PC-9 (cell line): ENCODE measurements at regions not wholly inside any gene's neighbourhood (a gene's known extent, or its start where the extent isn't known, plus 50 kb on each side); places are given as distances from the start of the nearest gene placed in this dataset.

Source experiments
- BruUV-seq: library from RNA; stranded (reverse); fragments of 400-500 nt; replicated peaks from 2 replicates; lab custom pipeline; 2021; lab: Mats Ljungman, UMichigan
- CTCF ChIA-PET: fragments of 300-600 bp; sonication (Branson Sonifier 250); formaldehyde crosslinking; loops from one replicate; lab custom pipeline; 2022; ENCODE audit warnings: antibody characterized with exemption; lab: Charles Lee
- POLR2A ChIA-PET: fragments of 300-600 bp; sonication (Branson Sonifier 250); formaldehyde crosslinking; loops from one replicate; lab custom pipeline; 2022; ENCODE audit warnings: antibody characterized with exemption; ENCODE audit not compliant: unreplicated experiment; lab: Charles Lee
- DNase-seq, 2 experiments: peaks; one replicate each; pipeline versions ENCODE4 v3.0.0 to v3.0.0-alpha.2; 2015 to 2022; ENCODE audit warnings: mixed read lengths in 1 of 2
- H2AFZ ChIP-seq: fragments of 200-600 bp; sonication (generic); 2 replicates; pipeline ENCODE4 v1.8.1; 2017; ENCODE audit warnings: antibody characterized with exemption
- H3F3A ChIP-seq: fragments of 200-600 bp; sonication (generic); 2 replicates; pipeline ENCODE4 v1.8.1; 2017; ENCODE audit warnings: antibody characterized with exemption, mild to moderate bottlenecking, low read depth; ENCODE audit not compliant: insufficient read depth
- H3K27ac ChIP-seq: fragments of 200-600 bp; sonication (generic); 2 replicates; pipeline ENCODE4 v1.6.1; 2016; ENCODE audit warnings: mixed run types
- H3K27me3 ChIP-seq: fragments of 200-600 bp; sonication (generic); 2 replicates; pipeline ENCODE4 v1.6.1; 2016; ENCODE audit warnings: low read depth, mixed run types; ENCODE audit not compliant: insufficient read depth
- H3K36me3 ChIP-seq: fragments of 200-600 bp; sonication (generic); 2 replicates; pipeline ENCODE4 v1.6.1; 2016; ENCODE audit warnings: low read depth, mixed run types
- H3K4me1 ChIP-seq: fragments of 200-600 bp; sonication (generic); replicated peaks from 2 replicates; pipeline ENCODE4 v1.6.1; 2016; ENCODE audit warnings: mixed run types; ENCODE audit not compliant: insufficient read depth
- H3K4me2 ChIP-seq: fragments of 200-600 bp; sonication (generic); 2 replicates; pipeline ENCODE4 v1.6.1; 2017; ENCODE audit warnings: mixed run types
- H3K4me3 ChIP-seq: fragments of 200-600 bp; sonication (generic); 2 replicates; pipeline ENCODE4 v1.6.1; 2016; ENCODE audit warnings: mixed run types
- H3K79me2 ChIP-seq: fragments of 200-600 bp; sonication (generic); 2 replicates; pipeline ENCODE4 v1.6.1; 2017; ENCODE audit warnings: low read depth, mixed run types
- H3K9me2 ChIP-seq: fragments of 200-600 bp; sonication (generic); 2 replicates; pipeline ENCODE4 v1.8.1; 2017; ENCODE audit warnings: mild to moderate bottlenecking; ENCODE audit not compliant: insufficient read depth
- H3K9me3 ChIP-seq: fragments of 200-600 bp; sonication (generic); 2 replicates; pipeline ENCODE4 v1.8.1; 2016; ENCODE audit warnings: low read depth; ENCODE audit not compliant: insufficient read depth
- H4K20me1 ChIP-seq: fragments of 200-600 bp; sonication (generic); 2 replicates; pipeline ENCODE4 v1.8.1; 2017; ENCODE audit not compliant: insufficient read depth
- EZH2 ChIP-seq: fragments of 200-600 bp; sonication (generic); IDR thresholded peaks from 2 replicates; pipeline ENCODE4 v1.8.0; 2017; ENCODE audit warnings: antibody characterized with exemption, low read depth
- intact Hi-C: fragments of 100-400 bp; cut with micrococcal nuclease; formaldehyde crosslinking; loops from one replicate; pipeline ENCODE4 v1.10.0; 2022; ENCODE audit not compliant: unreplicated experiment
- TF ChIP-seq, protein P1 (sequence below): fragments of 200-600 bp; sonication (generic); conservative IDR thresholded peaks from 2 replicates; pipeline ENCODE4 v1.6.1; 2017; ENCODE audit warnings: mixed run types, antibody characterized with exemption, mild to moderate bottlenecking, moderate library complexity

GRCh38 chr10:131698232-131698631, 202.6 kb upstream of the PPP2R2D start:
- no peak overlapping the region for H2AFZ ChIP-seq
- DNase-seq, result no peak
- H3K4me2 ChIP-seq, result no peak overlapping the region
- no peaks in the 10 kb centered on the region for H3K9me3 ChIP-seq
- no peak overlapping the region for H3K27ac ChIP-seq
- no peak overlapping the region for H3K4me3 ChIP-seq
- ChIA-PET POLR2A (no interaction called here), CTCF (no interaction called here)
- H3K36me3 ChIP-seq, result no peaks in the 10 kb centered on the region
- BruUV-seq, result no TSS peak
- H3K79me2 ChIP-seq, result no peaks in the 10 kb centered on the region
- H3F3A ChIP-seq, result no peaks in the 10 kb centered on the region
- intact Hi-C loops, result no loop called here
- peaks cover 71% of the 10 kb centered on the region for H3K27me3 ChIP-seq
- no peaks in the 10 kb centered on the region for H4K20me1 ChIP-seq
- no peaks in the 10 kb centered on the region for H3K9me2 ChIP-seq
- H3K4me1 ChIP-seq, result no peaks in the 10 kb centered on the region
- TF ChIP-seq EZH2, result no peak
- TF ChIP-seq, protein P1, sequence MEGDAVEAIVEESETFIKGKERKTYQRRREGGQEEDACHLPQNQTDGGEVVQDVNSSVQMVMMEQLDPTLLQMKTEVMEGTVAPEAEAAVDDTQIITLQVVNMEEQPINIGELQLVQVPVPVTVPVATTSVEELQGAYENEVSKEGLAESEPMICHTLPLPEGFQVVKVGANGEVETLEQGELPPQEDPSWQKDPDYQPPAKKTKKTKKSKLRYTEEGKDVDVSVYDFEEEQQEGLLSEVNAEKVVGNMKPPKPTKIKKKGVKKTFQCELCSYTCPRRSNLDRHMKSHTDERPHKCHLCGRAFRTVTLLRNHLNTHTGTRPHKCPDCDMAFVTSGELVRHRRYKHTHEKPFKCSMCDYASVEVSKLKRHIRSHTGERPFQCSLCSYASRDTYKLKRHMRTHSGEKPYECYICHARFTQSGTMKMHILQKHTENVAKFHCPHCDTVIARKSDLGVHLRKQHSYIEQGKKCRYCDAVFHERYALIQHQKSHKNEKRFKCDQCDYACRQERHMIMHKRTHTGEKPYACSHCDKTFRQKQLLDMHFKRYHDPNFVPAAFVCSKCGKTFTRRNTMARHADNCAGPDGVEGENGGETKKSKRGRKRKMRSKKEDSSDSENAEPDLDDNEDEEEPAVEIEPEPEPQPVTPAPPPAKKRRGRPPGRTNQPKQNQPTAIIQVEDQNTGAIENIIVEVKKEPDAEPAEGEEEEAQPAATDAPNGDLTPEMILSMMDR, result no peak

DNA sequence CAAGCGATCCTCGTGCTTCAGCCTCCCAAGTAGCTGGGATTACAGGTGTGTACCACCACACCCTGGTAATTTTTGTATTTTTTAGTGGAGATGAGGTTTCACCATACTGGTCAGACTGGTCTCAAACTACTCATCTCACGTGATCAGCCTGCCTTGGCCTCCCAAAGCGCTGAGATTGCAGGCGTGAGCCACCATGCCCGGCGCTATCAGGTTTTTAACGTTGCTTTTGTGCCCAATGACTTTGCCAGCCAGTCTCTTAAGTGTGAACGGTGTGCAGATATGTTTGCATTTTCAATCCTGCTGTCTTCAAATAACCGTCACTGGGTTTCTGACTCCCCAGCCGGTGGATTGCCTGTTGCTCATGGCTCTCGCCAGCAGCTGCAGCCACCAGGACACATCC, 201.8 kb upstream of the PPP2R2D start:
- H3K4me1 ChIP-seq, result no peaks in the 10 kb centered on the region
- H3K4me3 ChIP-seq, result no peak overlapping the region
- H2AFZ ChIP-seq, result no peak overlapping the region
- no peak overlapping the region for H3K4me2 ChIP-seq
- no peak overlapping the region for H3K27ac ChIP-seq
- intact Hi-C loops, result no loop called here
- H3K27me3 ChIP-seq, result peaks cover 68% of the 10 kb centered on the region
- no peaks in the 10 kb centered on the region for H3K36me3 ChIP-seq
- DNase-seq, result no peak
- H3K79me2 ChIP-seq, result no peaks in the 10 kb centered on the region
- no peaks in the 10 kb centered on the region for H3K9me2 ChIP-seq
- H3F3A ChIP-seq, result no peaks in the 10 kb centered on the region
- ChIA-PET POLR2A (no interaction called here), CTCF (no interaction called here)
- BruUV-seq, result no TSS peak
- H4K20me1 ChIP-seq, result no peaks in the 10 kb centered on the region
- no peak for TF ChIP-seq EZH2
- TF ChIP-seq, protein P1, result no peak
- no peaks in the 10 kb centered on the region for H3K9me3 ChIP-seq

GRCh38 chr10:131700032-131700431, 200.8 kb upstream of the PPP2R2D start:
- Histone ChIP-seq H2AFZ (no peak overlapping the region), H3K36me3 (no peaks in the 10 kb centered on the region), H3K27me3 (peaks cover 60% of the 10 kb centered on the region), H3K4me1 (no peaks in the 10 kb centered on the region), H3F3A (no peaks in the 10 kb centered on the region), H3K9me2 (no peaks in the 10 kb centered on the region), H3K4me2 (no peak overlapping the region), H3K27ac (no peak overlapping the region), H3K9me3 (no peaks in the 10 kb centered on the region), H4K20me1 (no peaks in the 10 kb centered on the region), H3K4me3 (no peak overlapping the region), H3K79me2 (no peaks in the 10 kb centered on the region)
- ChIA-PET CTCF (no interaction called here), POLR2A (no interaction called here)
- BruUV-seq, result no TSS peak
- intact Hi-C loops, result no loop called here
- no peak for DNase-seq
- no peak for TF ChIP-seq EZH2
- TF ChIP-seq, protein P1, result no peak
